Pancreas (tissue), 10 donors: ENCODE measurements at regions not wholly inside any gene's neighbourhood (a gene's known extent, or its start where the extent isn't known, plus 50 kb on each side); places are given as distances from the start of the nearest gene placed in this dataset.

Source experiments
- ATAC-seq, 4 donors: fragments of 200-7000 bp; cut with Tn5 transposase; one replicate each; pipeline versions ENCODE4 v1.8.0 to v1.9.1; 2020; ENCODE audit warnings: mild to moderate bottlenecking in 4 of 4, moderate library complexity in 4 of 4
- DNase-seq, 6 donors: peaks; one replicate each; pipeline ENCODE4 v3.0.0-alpha.2; 2020
- FAIRE-seq: peaks from 2 replicates; lab custom pipeline; 2012; peaks lifted over from hg19 to GRCh38; lab: Jason Lieb, UNC
- H3K27ac ChIP-seq, 4 donors: fragments of 200-600 bp; sonication (generic); 1 replicate in 3 of 4; 2 replicates in 1 of 4; pipeline versions ENCODE4 v1.5.0 to v1.8.0; 2020
- H3K27me3 ChIP-seq, 4 donors: fragments of 200-600 bp; one replicate each; pipeline ENCODE4 v1.8.0; 2021
- H3K36me3 ChIP-seq, 3 donors: fragments of 200-600 bp; sonication (generic) in 1 of 3; one replicate each; pipeline versions ENCODE4 v1.5.0 to v1.8.0; 2020 to 2021
- H3K4me1 ChIP-seq, 3 donors: fragments of 200-600 bp; one replicate each; pipeline ENCODE4 v1.8.0; 2021
- H3K4me3 ChIP-seq, 4 donors: fragments of 200-600 bp; sonication (generic) in 2 of 4; one replicate each; pipeline versions ENCODE4 v1.5.0 to v1.8.0; 2020 to 2021
- H3K9me3 ChIP-seq, 4 donors: fragments of 200-600 bp; one replicate each; pipeline ENCODE4 v1.8.0; 2021
- CTCF ChIP-seq, 4 donors: fragments of 200-600 bp; sonication (generic) in 3 of 4; IDR thresholded peaks; one replicate each; pipeline versions ENCODE4 v1.5.0 to v1.8.0; 2021; ENCODE audit warnings: antibody characterized with exemption in 4 of 4
- WGBS, 2 donors: extraction: QIAGEN DNeasy Blood & Tissue Kit; methylation state at CpG; one replicate each; pipeline ENCODE4 v1.1.7; 2013; 5-methylcytosine and 5-hydroxymethylcytosine counted together
- intact Hi-C, 3 donors: fragments of 100-400 bp; cut with DNase I; formaldehyde crosslinking; loops; one replicate each; pipeline versions ENCODE4 v1.11.1 to v1.14.2; 2022
- donor health status: healthy with polysubstance abuse.
- donor health status: DM: no; HTN: no; CAD: no; lungs with moderate emphysema.
- donor health status: DM: no; HTN: no; CAD: no.
- donor health status: control.
- donor health status: control.
- donor health status: Bipolar disorder and iron deficiency.
- donor health status: DM: yes; HTN: yes; CAD: no.
- donor health status: DM: no; HTN: no; CAD: no.
- donor health status: DM: no; HTN: no; CAD: no.
- donor health status: DM: yes; HTN: yes; CAD: no.

DNA sequence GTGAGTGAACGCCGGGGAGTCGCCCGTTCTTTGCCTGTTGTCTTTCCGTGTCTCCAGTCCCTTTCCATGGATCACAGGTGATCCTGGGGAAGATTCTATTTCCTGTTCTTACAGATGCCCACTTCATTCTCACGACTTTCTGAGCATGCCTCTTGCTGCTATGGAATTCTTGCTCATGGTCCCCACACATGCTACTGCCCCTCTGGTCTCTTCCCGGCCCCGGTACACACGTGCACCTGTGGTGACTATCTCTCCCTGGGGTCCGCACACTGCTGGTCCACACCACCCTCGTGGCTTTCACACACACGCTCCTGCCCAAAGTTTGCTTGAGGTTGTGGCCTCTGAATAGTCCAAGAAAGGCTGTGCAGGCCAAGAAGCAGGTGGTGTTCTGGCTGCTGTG lies 67.9 kb upstream of the ALKAL2 start:
- no peaks in the 10 kb centered on the region for H3K4me1 ChIP-seq
- TF ChIP-seq CTCF (IDR thresholded peaks at IDR 0.05) = no peak
- intact Hi-C loops = no loop called here
- H3K27me3 ChIP-seq = peaks cover 0 to 6% (median 0%) of the 10 kb centered on the region in 4 donors
- no peak for DNase-seq
- ATAC-seq = no peak
- H3K36me3 ChIP-seq = no peaks in the 10 kb centered on the region
- H3K9me3 ChIP-seq = no peaks in the 10 kb centered on the region
- H3K27ac ChIP-seq = no peak overlapping the region
- H3K4me3 ChIP-seq = no peak overlapping the region
- 77 to 83% methylated on average over 12 of the region's 12 CpGs for WGBS, 2 donors
- no peak for FAIRE-seq

- no peak overlapping the region for H3K4me3 ChIP-seq
- no peak overlapping the region for H3K27ac ChIP-seq
- no peaks in the 10 kb centered on the region for H3K27me3 ChIP-seq
- FAIRE-seq = no peak
- no peaks in the 10 kb centered on the region for H3K36me3 ChIP-seq
- no peak for DNase-seq
- intact Hi-C loops = no loop called here
- H3K4me1 ChIP-seq = no peaks in the 10 kb centered on the region
- 67 to 82% methylated on average over 3 of the region's 3 CpGs for WGBS, 2 donors
- H3K9me3 ChIP-seq = no peaks in the 10 kb centered on the region
- ATAC-seq = no peak
- no peak for TF ChIP-seq CTCF (IDR thresholded peaks at IDR 0.05)
Measured at GRCh38 chr2:352696-353095, 64.8 kb upstream of the ALKAL2 start.

- no peaks in the 10 kb centered on the region for H3K4me1 ChIP-seq
- DNase-seq = no peak
- no peak for TF ChIP-seq CTCF (IDR thresholded peaks at IDR 0.05)
- no peaks in the 10 kb centered on the region for H3K36me3 ChIP-seq
- H3K4me3 ChIP-seq = no peak overlapping the region
- FAIRE-seq = no peak
- no peak for ATAC-seq
- 54 to 72% methylated on average over 3 of the region's 3 CpGs for WGBS, 2 donors
- intact Hi-C loops = no loop called here
- H3K27me3 ChIP-seq = peaks cover 0 to 4% (median 0%) of the 10 kb centered on the region in 4 donors
- no peak overlapping the region for H3K27ac ChIP-seq
- no peaks in the 10 kb centered on the region for H3K9me3 ChIP-seq
Measured at GRCh38 chr2:349390-349789, 61.5 kb upstream of the ALKAL2 start.

GRCh38 chr2:348361-348916 lies 60.5 kb upstream of the ALKAL2 start:
- FAIRE-seq = no peak
- Histone ChIP-seq H3K27me3 (peaks cover 0 to 4% (median 0%) of the 10 kb centered on the region in 4 donors), H3K36me3 (no peaks in the 10 kb centered on the region), H3K4me3 (no peak overlapping the region), H3K9me3 (no peaks in the 10 kb centered on the region), H3K27ac (no peak overlapping the region), H3K4me1 (no peaks in the 10 kb centered on the region)
- no peak for DNase-seq
- no peak for TF ChIP-seq CTCF (IDR thresholded peaks at IDR 0.05)
- ATAC-seq = peak in 1 of 4 donors; percentile 22
- intact Hi-C loops = no loop called here
- 47 to 62% methylated on average over 8 of the region's 8 CpGs for WGBS, 2 donors

- Histone ChIP-seq H3K4me1 (no peaks in the 10 kb centered on the region), H3K27me3 (peaks cover 0 to 4% (median 0%) of the 10 kb centered on the region in 4 donors), H3K36me3 (no peaks in the 10 kb centered on the region), H3K4me3 (no peak overlapping the region), H3K9me3 (no peaks in the 10 kb centered on the region), H3K27ac (no peak overlapping the region)
- intact Hi-C loops = no loop called here
- ATAC-seq = no peak
- no peak for DNase-seq
- TF ChIP-seq CTCF (IDR thresholded peaks at IDR 0.05) = no peak
- FAIRE-seq = no peak
- WGBS, 2 donors = 33 to 53% methylated on average over 4 of the region's 4 CpGs
Measured at GRCh38 chr2:344811-345210, 56.9 kb upstream of the ALKAL2 start.
